Prostate gland (tissue), 2 donors: ENCODE measurements at regions not wholly inside any gene's neighbourhood (a gene's known extent, or its start where the extent isn't known, plus 50 kb on each side); places are given as distances from the start of the nearest gene placed in this dataset.

Source experiments
- DNase-seq: peaks from one replicate; pipeline ENCODE4 v3.0.0-alpha.2; 2019; ENCODE audit warnings: low spot score
- H3K27ac ChIP-seq, 2 donors: fragments of 200-600 bp; sonication (generic); 2 replicates each; pipeline ENCODE4 v1.5.1; 2017 to 2019
- H3K27me3 ChIP-seq: fragments of 200-600 bp; sonication (generic); replicated peaks from 2 replicates; pipeline ENCODE4 v1.5.1; 2019; ENCODE audit not compliant: insufficient read depth
- H3K36me3 ChIP-seq, 2 donors: fragments of 200-600 bp; sonication (generic); 1 replicate in 1 of 2; 2 replicates in 1 of 2; pipeline versions ENCODE4 v1.5.1 to v1.8.1; 2017 to 2019
- H3K4me1 ChIP-seq: fragments of 200-600 bp; sonication (generic); replicated peaks from 2 replicates; pipeline ENCODE4 v1.5.1; 2019
- H3K4me3 ChIP-seq, 2 donors: fragments of 200-600 bp; sonication (generic); 2 replicates each; pipeline ENCODE4 v1.5.1; 2017 to 2019
- H3K9me3 ChIP-seq: fragments of 200-600 bp; sonication (generic); 2 replicates; pipeline ENCODE4 v1.5.1; 2017
- POLR2A ChIP-seq: fragments of 450-650 bp; IDR thresholded peaks from one replicate; pipeline ENCODE4 v1.6.1; 2016; ENCODE audit warnings: antibody characterized with exemption, mild to moderate bottlenecking
- POLR2AphosphoS5 ChIP-seq: sonication (generic); formaldehyde crosslinking; IDR thresholded peaks from one replicate; pipeline ENCODE4 v1.6.1; 2017; ENCODE audit warnings: antibody characterized with exemption
- WGBS: methylation state at CpG from one replicate; pipeline ENCODE4 v1.1.5; 2018; 5-methylcytosine and 5-hydroxymethylcytosine counted together
- intact Hi-C: fragments of 100-400 bp; cut with DNase I; formaldehyde crosslinking; loops from one replicate; pipeline ENCODE4 v1.14.2; 2022
- TF ChIP-seq, protein P1 (sequence below), 4 experiments: fragments of 200-600 bp in 2 of 4; fragments of 450-650 bp in 2 of 4; sonication (generic) in 2 of 4; IDR thresholded peaks; 1 replicate in 3 of 4; 2 replicates in 1 of 4; pipeline ENCODE4 v1.5.1; 2016 to 2019; ENCODE audit warnings: antibody characterized with exemption in 4 of 4, mild to moderate bottlenecking in 2 of 4, moderate library complexity in 2 of 4

- H3K4me1 ChIP-seq, result no peaks in the 10 kb centered on the region
- TF ChIP-seq, protein P1, sequence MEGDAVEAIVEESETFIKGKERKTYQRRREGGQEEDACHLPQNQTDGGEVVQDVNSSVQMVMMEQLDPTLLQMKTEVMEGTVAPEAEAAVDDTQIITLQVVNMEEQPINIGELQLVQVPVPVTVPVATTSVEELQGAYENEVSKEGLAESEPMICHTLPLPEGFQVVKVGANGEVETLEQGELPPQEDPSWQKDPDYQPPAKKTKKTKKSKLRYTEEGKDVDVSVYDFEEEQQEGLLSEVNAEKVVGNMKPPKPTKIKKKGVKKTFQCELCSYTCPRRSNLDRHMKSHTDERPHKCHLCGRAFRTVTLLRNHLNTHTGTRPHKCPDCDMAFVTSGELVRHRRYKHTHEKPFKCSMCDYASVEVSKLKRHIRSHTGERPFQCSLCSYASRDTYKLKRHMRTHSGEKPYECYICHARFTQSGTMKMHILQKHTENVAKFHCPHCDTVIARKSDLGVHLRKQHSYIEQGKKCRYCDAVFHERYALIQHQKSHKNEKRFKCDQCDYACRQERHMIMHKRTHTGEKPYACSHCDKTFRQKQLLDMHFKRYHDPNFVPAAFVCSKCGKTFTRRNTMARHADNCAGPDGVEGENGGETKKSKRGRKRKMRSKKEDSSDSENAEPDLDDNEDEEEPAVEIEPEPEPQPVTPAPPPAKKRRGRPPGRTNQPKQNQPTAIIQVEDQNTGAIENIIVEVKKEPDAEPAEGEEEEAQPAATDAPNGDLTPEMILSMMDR (IDR thresholded peaks at IDR 0.05), result no peak
- TF ChIP-seq POLR2A (no peak), POLR2AphosphoS5 (no peak)
- H3K27ac ChIP-seq, result no peak overlapping the region
- H3K9me3 ChIP-seq, result no peaks in the 10 kb centered on the region
- H3K4me3 ChIP-seq, result no peak overlapping the region
- WGBS, result 35% methylated on average over 1 of the region's 1 CpG
- H3K36me3 ChIP-seq, result no peaks in the 10 kb centered on the region
- intact Hi-C loops, result no loop called here
- no peak for DNase-seq
- no peaks in the 10 kb centered on the region for H3K27me3 ChIP-seq
These were observed 194.0 kb downstream of the PDGFRA start for GRCh38 chr4:54423066-54423465.

DNA sequence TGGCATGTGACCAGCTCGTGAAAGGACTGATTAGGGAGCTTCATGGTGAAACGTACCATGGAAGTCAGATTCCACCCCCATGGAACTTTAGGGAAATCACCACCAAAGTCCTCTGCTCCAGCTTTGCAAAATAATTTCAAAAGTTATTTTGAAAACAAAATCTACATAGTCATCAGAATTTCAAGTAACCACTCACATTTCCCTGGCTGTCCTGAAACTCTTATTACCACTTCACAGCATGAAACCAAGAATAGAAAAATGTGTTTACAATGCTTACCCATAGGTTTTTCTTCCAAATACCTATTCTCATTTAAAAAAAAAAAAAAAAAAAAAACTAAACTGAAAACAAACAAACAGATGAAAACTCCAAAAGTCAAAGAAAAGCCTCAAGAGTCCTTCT lies 198.7 kb downstream of the PDGFRA start:
- 64% methylated on average over 2 of the region's 2 CpGs for WGBS
- TF ChIP-seq POLR2A (no peak), POLR2AphosphoS5 (no peak)
- TF ChIP-seq, protein P1 (IDR thresholded peaks at IDR 0.05), result no peak

DNA sequence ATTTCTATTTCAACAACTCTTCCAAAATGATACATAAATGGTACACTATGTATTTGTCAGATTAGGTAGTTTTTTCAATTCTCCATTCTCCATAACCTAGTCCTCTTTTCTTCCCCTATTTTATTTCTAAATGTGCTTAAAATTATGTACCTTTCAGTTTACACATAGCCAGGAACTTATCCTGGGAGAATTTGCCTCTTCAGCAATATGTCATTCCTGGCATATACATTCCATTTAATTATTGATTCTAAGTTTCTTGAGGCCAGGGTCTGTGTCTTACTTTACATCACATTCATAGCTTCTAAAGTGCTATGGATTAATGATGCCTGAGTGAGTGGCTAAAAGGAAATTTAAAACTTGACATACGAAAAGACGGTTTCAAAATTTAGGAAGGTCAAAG lies 199.8 kb downstream of the PDGFRA start:
- no peaks in the 10 kb centered on the region for H3K4me1 ChIP-seq
- 95% methylated on average over 2 of the region's 2 CpGs for WGBS
- DNase-seq, result no peak
- H3K36me3 ChIP-seq, result no peaks in the 10 kb centered on the region
- intact Hi-C loops, result no loop called here
- H3K27me3 ChIP-seq, result no peaks in the 10 kb centered on the region
- no peak for TF ChIP-seq POLR2AphosphoS5
- TF ChIP-seq POLR2A, result no peak
- TF ChIP-seq, protein P1 (IDR thresholded peaks at IDR 0.05), result no peak
- no peak overlapping the region for H3K4me3 ChIP-seq
- no peak overlapping the region for H3K27ac ChIP-seq
- no peaks in the 10 kb centered on the region for H3K9me3 ChIP-seq

More for the DNA sequence above, 198.7 kb downstream of the PDGFRA start:
- intact Hi-C loops, result no loop called here
- Histone ChIP-seq H3K9me3 (no peaks in the 10 kb centered on the region), H3K27me3 (no peaks in the 10 kb centered on the region), H3K36me3 (no peaks in the 10 kb centered on the region), H3K4me1 (no peaks in the 10 kb centered on the region), H3K27ac (no peak overlapping the region), H3K4me3 (no peak overlapping the region)
- DNase-seq, result no peak

DNA sequence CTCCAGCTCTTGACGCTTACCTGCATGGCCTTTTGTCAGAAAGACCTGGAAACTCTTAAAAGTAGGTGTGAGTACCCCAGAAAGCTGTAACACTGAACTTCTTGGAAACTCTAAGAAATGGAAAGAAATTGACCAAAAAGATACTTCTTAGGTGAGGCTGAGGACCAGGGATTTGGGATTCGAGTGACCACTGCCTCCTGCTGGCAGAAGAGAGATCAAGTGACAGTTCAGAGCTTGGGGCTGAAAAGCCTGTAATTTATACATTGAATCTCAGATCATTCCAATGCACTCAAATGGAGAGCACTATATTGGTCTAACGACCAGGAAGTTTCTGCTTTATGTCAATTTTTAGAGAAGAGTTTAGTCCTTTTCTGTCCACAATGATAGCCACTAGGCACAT lies 204.6 kb downstream of the PDGFRA start:
- H3K36me3 ChIP-seq, result no peaks in the 10 kb centered on the region
- DNase-seq, result no peak
- no peaks in the 10 kb centered on the region for H3K4me1 ChIP-seq
- H3K4me3 ChIP-seq, result no peak overlapping the region
- WGBS, result 72% methylated on average over 3 of the region's 3 CpGs
- TF ChIP-seq, protein P1 (IDR thresholded peaks at IDR 0.05), result peak in 2 of 4 experiments; percentile 25 to 32
- no peak for TF ChIP-seq POLR2AphosphoS5
- intact Hi-C loops, result no loop called here
- no peak overlapping the region for H3K27ac ChIP-seq
- no peaks in the 10 kb centered on the region for H3K9me3 ChIP-seq
- H3K27me3 ChIP-seq, result no peaks in the 10 kb centered on the region

- H3K9me3 ChIP-seq, result no peaks in the 10 kb centered on the region
- intact Hi-C loops, result loop anchor here (5.0 kb wide), 1 partner anchor 118 kb away; no protein-coding TSS in a partner anchor
- no peaks in the 10 kb centered on the region for H3K4me1 ChIP-seq
- DNase-seq, result no peak
- no peaks in the 10 kb centered on the region for H3K27me3 ChIP-seq
- no peaks in the 10 kb centered on the region for H3K36me3 ChIP-seq
- TF ChIP-seq POLR2A (no peak), POLR2AphosphoS5 (no peak)
- TF ChIP-seq, protein P1 (IDR thresholded peaks at IDR 0.05), result no peak
- WGBS, result 44% methylated on average over 5 of the region's 6 CpGs
- no peak overlapping the region for H3K27ac ChIP-seq
- no peak overlapping the region for H3K4me3 ChIP-seq
These were observed 210.7 kb downstream of the PDGFRA start for GRCh38 chr4:54439831-54440243.
